GM12878 (cell line): ENCODE measurements at regions not wholly inside any gene's neighbourhood (a gene's known extent, or its start where the extent isn't known, plus 50 kb on each side); places are given as distances from the start of the nearest gene placed in this dataset.

Source experiments
- ATAC-seq: fragments of 200-7000 bp; cut with Tn5 transposase; 3 replicates; pipeline ENCODE4 v1.9.1; 2020; ENCODE audit warnings: mild to moderate bottlenecking, moderate library complexity
- BruUV-seq: library from RNA; stranded (reverse); fragments of 400-500 nt; replicated peaks from 2 replicates; lab custom pipeline; 2021; lab: Mats Ljungman, UMichigan
- CTCF ChIA-PET: fragments of 300-600 bp; sonication (Branson Sonifier 250); formaldehyde crosslinking; extraction: SDS; loops from one replicate; lab custom pipeline; 2021; ENCODE audit warnings: inconsistent platforms; lab: Yijun Ruan, JAX
- POLR2A ChIA-PET: fragments of 350-600 bp; formaldehyde crosslinking; extraction: SDS; loops from one replicate; lab custom pipeline; 2021; ENCODE audit warnings: inconsistent platforms; lab: Charles Lee
- RAD21 ChIA-PET: fragments of 300-600 bp; sonication (Branson Sonifier 250); formaldehyde crosslinking; loops from one replicate; lab custom pipeline; 2023; ENCODE audit warnings: antibody characterized with exemption; ENCODE audit not compliant: unreplicated experiment; lab: Charles Lee
- SMC1A ChIA-PET: fragments of 300-600 bp; sonication (Branson Sonifier 250); formaldehyde crosslinking; loops from one replicate; lab custom pipeline; 2023; ENCODE audit not compliant: unreplicated experiment, uncharacterized antibody; lab: Charles Lee
- DNase-seq: peaks from one replicate; pipeline ENCODE4 v3.0.0-alpha.2; 2011; ENCODE audit warnings: low read depth, low spot score
- FAIRE-seq: peaks from 3 replicates; lab custom pipeline; 2011; peaks lifted over from hg19 to GRCh38; lab: Jason Lieb, UNC
- H2AFZ ChIP-seq: 2 replicates; pipeline ENCODE4 v1.6.0; 2011; ENCODE audit warnings: low read depth, low read length, control low read depth; ENCODE audit not compliant: control insufficient read depth
- H3K27ac ChIP-seq: 2 replicates; pipeline ENCODE4 v1.5.1; 2011; ENCODE audit warnings: control low read depth; ENCODE audit not compliant: control insufficient read depth, insufficient read depth
- H3K27me3 ChIP-seq, 2 experiments: replicated peaks in 1 of 2; 2 replicates each; pipeline versions ENCODE4 v1.6.0 to v1.6.1; 2011; ENCODE audit warnings: low read length in 1 of 2; ENCODE audit not compliant: control insufficient read depth in 2 of 2, insufficient read depth in 2 of 2
- H3K36me3 ChIP-seq, 2 experiments: 2 replicates each; pipeline ENCODE4 v1.5.1; 2011; ENCODE audit warnings: low read length in 1 of 2; ENCODE audit not compliant: control insufficient read depth in 2 of 2, insufficient read depth in 2 of 2
- H3K4me1 ChIP-seq: 2 replicates; pipeline ENCODE4 v1.6.1; 2011; ENCODE audit warnings: mild to moderate bottlenecking, low read length, moderate library complexity, mixed read lengths; ENCODE audit not compliant: control insufficient read depth, insufficient read depth
- H3K4me2 ChIP-seq: 2 replicates; pipeline ENCODE4 v1.6.0; 2011; ENCODE audit warnings: control low read depth; ENCODE audit not compliant: control insufficient read depth, insufficient read depth
- H3K4me3 ChIP-seq: fragments of 200-600 bp; sonication (generic); 2 replicates; pipeline ENCODE4 v1.5.1; 2016
- H3K79me2 ChIP-seq: 2 replicates; pipeline ENCODE4 v1.6.0; 2011; ENCODE audit warnings: low read length; ENCODE audit not compliant: control insufficient read depth, insufficient read depth
- H3K9ac ChIP-seq: 2 replicates; pipeline ENCODE4 v1.8.0; 2011; ENCODE audit warnings: low read length, control low read depth, mixed read lengths; ENCODE audit not compliant: control insufficient read depth, insufficient read depth
- H3K9me3 ChIP-seq: replicated peaks from 3 replicates; pipeline ENCODE4 v1.5.1; 2011; ENCODE audit warnings: mild to moderate bottlenecking, low read length; ENCODE audit not compliant: control insufficient read depth, insufficient read depth
- H4K20me1 ChIP-seq: 2 replicates; pipeline ENCODE4 v1.6.0; 2011; ENCODE audit not compliant: control insufficient read depth, insufficient read depth
- CEBPZ ChIP-seq: fragments of 150-350 bp; IDR thresholded peaks from 2 replicates; pipeline ENCODE4 v1.6.1; 2016; ENCODE audit warnings: low read depth, low read length
- CHD2 ChIP-seq: IDR thresholded peaks from 2 replicates; pipeline ENCODE4 v1.6.1; 2011; ENCODE audit warnings: low read depth, low read length, improper control_type of control experiment, borderline replicate concordance
- GATAD2B ChIP-seq: fragments of 450-650 bp; conservative IDR thresholded peaks from 2 replicates; pipeline ENCODE4 v1.6.1; 2017; ENCODE audit warnings: low read depth, mild to moderate bottlenecking, moderate library complexity
- HCFC1 ChIP-seq: fragments of 150-350 bp; IDR thresholded peaks from 2 replicates; pipeline ENCODE4 v1.6.1; 2014; ENCODE audit warnings: low read length
- HDAC6 ChIP-seq: fragments of 200-600 bp; sonication (generic); IDR thresholded peaks from one replicate; pipeline ENCODE4 v1.8.0; 2017; ENCODE audit warnings: antibody characterized with exemption; ENCODE audit not compliant: unreplicated experiment
- IRF3 ChIP-seq: fragments of 450-650 bp; IDR thresholded peaks from 2 replicates; pipeline ENCODE4 v1.6.1; 2014; ENCODE audit warnings: mild to moderate bottlenecking
- JUND ChIP-seq: IDR thresholded peaks from 2 replicates; pipeline ENCODE4 v1.6.1; 2012; ENCODE audit warnings: low read depth, mild to moderate bottlenecking, low read length, improper control_type of control experiment, moderate library complexity
- NR2C2 ChIP-seq: IDR thresholded peaks from 2 replicates; pipeline ENCODE4 v1.6.1; 2011; ENCODE audit warnings: borderline replicate concordance, low read depth; ENCODE audit not compliant: control insufficient read depth, insufficient read length
- NR2F1 ChIP-seq: fragments of 450-650 bp; conservative IDR thresholded peaks from 2 replicates; pipeline ENCODE4 v1.6.1; 2017; ENCODE audit warnings: mild to moderate bottlenecking
- PBX3 ChIP-seq: IDR thresholded peaks from 2 replicates; pipeline ENCODE4 v1.6.1; 2011; ENCODE audit warnings: mild to moderate bottlenecking, low read depth, low read length, moderate library complexity; ENCODE audit not compliant: insufficient replicate concordance
- PML ChIP-seq: IDR thresholded peaks from 2 replicates; pipeline ENCODE4 v1.6.1; 2012; ENCODE audit warnings: low read length, inconsistent platforms
- POLR2A ChIP-seq: IDR thresholded peaks from 2 replicates; pipeline ENCODE4 v1.6.1; 2011; ENCODE audit warnings: low read depth, mild to moderate bottlenecking, low read length
- POLR2AphosphoS2 ChIP-seq: IDR thresholded peaks from 2 replicates; pipeline ENCODE4 v1.6.1; 2011; ENCODE audit warnings: low read depth, mild to moderate bottlenecking, low read length, improper control_type of control experiment, moderate library complexity
- SMARCA5 ChIP-seq: fragments of 450-650 bp; IDR thresholded peaks from 2 replicates; pipeline ENCODE4 v1.6.1; 2017; ENCODE audit warnings: mild to moderate bottlenecking
- STAT3 ChIP-seq: IDR thresholded peaks from 2 replicates; pipeline ENCODE4 v1.6.1; 2011; ENCODE audit warnings: low read depth, low read length, improper control_type of control experiment
- SUZ12 ChIP-seq: fragments of 200-600 bp; sonication (generic); IDR thresholded peaks from one replicate; pipeline ENCODE4 v1.6.1; 2018; ENCODE audit warnings: antibody characterized with exemption, mild to moderate bottlenecking; ENCODE audit not compliant: unreplicated experiment
- YBX1 ChIP-seq: fragments of 450-650 bp; IDR thresholded peaks from 2 replicates; pipeline ENCODE4 v1.6.1; 2016; ENCODE audit warnings: antibody characterized with exemption
- YY1 ChIP-seq: IDR thresholded peaks from 2 replicates; pipeline ENCODE4 v1.6.1; 2011; ENCODE audit warnings: low read depth, mild to moderate bottlenecking, low read length
- ZBTB33 ChIP-seq: fragments of 450-650 bp; IDR thresholded peaks from 2 replicates; pipeline ENCODE4 v1.6.1; 2017; ENCODE audit warnings: mild to moderate bottlenecking
- ZNF217 ChIP-seq: fragments of 450-650 bp; IDR thresholded peaks from 2 replicates; pipeline ENCODE4 v1.6.1; 2017; ENCODE audit warnings: antibody characterized with exemption, mild to moderate bottlenecking
- WGBS: methylation state at CpG from one replicate; pipeline ENCODE4 v1.1.6; 2016; ENCODE audit warnings: low lambda C conversion rate; ENCODE audit not compliant: insufficient replicate concordance, insufficient coverage; ENCODE audit errors: missing lambda C conversion rate; 5-methylcytosine and 5-hydroxymethylcytosine counted together
- in situ Hi-C: fragments of 300-500 bp; cut with MboI; formaldehyde crosslinking; loops from 9 replicates; pipeline ENCODE4 v1.14.3; 2018; ENCODE audit warnings: mixed read lengths
- intact Hi-C: fragments of 100-400 bp; cut with micrococcal nuclease; formaldehyde crosslinking; loops from one replicate; pipeline ENCODE4 v1.14.2; 2022; ENCODE audit not compliant: unreplicated experiment

GRCh38 chr3:83096-83495 is 113.5 kb upstream of the CHL1 start:
- ChIA-PET RAD21 (interaction anchor here (1.0 kb wide), 1 partner anchor 271 kb away, joined by 4 read pairs; no protein-coding TSS in a partner anchor), CTCF (interaction anchor here (0.6 to 1.6 kb wide), 4 partner anchors 8 to 271 kb away, joined by 3 to 6 read pairs (median 3); no protein-coding TSS in a partner anchor), SMC1A (interaction anchor here (1.1 to 1.2 kb wide), 2 partner anchors 125 to 271 kb away, joined by 3 to 4 read pairs; no protein-coding TSS in a partner anchor), POLR2A (no interaction called here)
- intact Hi-C loops (no loop called here), in situ Hi-C loops (no loop called here)
- Histone ChIP-seq H3K4me1 (no peaks in the 10 kb centered on the region), H3K9me3 (no peaks in the 10 kb centered on the region), H3K4me2 (no peak overlapping the region), H3K27me3 (no peaks in the 10 kb centered on the region), H3K4me3 (no peak overlapping the region), H3K36me3 (no peaks in the 10 kb centered on the region), H2AFZ (no peak overlapping the region), H3K27ac (no peak overlapping the region), H3K9ac (no peak overlapping the region), H3K79me2 (no peaks in the 10 kb centered on the region), H4K20me1 (no peaks in the 10 kb centered on the region)
- ATAC-seq (no peak), DNase-seq (no peak), FAIRE-seq (no peak)
- WGBS: 81% methylated on average over 2 of the region's 2 CpGs
- no peak for TF ChIP-seq PML
- no peak for TF ChIP-seq SMARCA5
- no peak for TF ChIP-seq SUZ12
- TF ChIP-seq STAT3: no peak
- TF ChIP-seq IRF3: no peak
- TF ChIP-seq YBX1: no peak
- no peak for TF ChIP-seq POLR2AphosphoS2
- no peak for TF ChIP-seq JUND
- no peak for TF ChIP-seq CHD2
- no peak for TF ChIP-seq ZNF217
- no peak for TF ChIP-seq POLR2A
- no peak for TF ChIP-seq HCFC1
- TF ChIP-seq NR2C2: no peak
- TF ChIP-seq ZBTB33: no peak
- TF ChIP-seq YY1: no peak
- no peak for TF ChIP-seq HDAC6
- TF ChIP-seq NR2F1: no peak
- TF ChIP-seq PBX3: no peak
- no peak for TF ChIP-seq CEBPZ
- TF ChIP-seq GATAD2B: no peak
- no TSS peak for BruUV-seq
